ENCODE measurements at regions not wholly inside any gene's neighbourhood (a gene's known extent, or its start where the extent isn't known, plus 50 kb on each side); places are given as distances from the start of the nearest gene placed in this dataset.
A peak's percentile ranks its signal among the peaks of the same experiment; 100 is the strongest.
"Not testable (repeated sequence)": the region's sequence is repeated elsewhere in the genome, so short reads cannot be mapped to it uniquely, and the experiment has no call there.

DNA sequence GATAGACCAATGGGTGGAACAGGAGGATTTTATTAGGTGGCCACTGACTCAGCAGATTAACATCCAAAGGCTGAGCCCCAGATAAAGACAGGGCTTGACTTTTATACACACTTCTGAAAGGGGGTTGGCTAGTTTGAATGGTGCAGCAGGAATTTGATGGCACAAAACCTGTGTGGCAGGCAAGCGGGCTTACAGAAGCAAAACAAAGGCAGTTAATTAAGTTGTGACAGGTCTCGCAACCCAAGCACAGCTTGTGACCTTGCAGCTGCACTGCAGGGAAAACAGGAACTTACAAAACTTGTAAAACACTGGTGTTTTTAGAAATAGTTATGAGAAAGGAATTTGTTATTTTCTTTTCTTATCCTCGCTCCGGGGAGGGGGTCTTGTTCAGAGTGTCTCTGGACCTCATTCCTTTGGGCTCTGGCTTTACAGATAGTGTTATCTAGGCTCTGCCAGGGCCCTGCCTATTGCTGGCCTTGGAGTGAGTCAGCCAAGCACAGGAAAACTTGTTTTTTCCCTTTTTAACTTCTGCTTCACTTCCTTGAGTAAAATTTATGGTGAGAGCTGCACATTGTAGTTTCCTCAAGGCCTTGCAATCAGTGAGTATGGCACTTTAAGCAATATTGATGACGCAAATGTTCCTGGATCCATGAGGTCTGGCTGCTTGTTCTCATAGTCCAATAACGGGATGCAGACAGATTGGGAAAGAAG, 457.1 kb downstream of the TGIF2LY start:
- not testable (repeated sequence) for DNase-seq (ENCODE audit: low spot score)
- peak; percentile 2 for FAIRE-seq
